Ovary (tissue), 7 donors: ENCODE measurements at regions not wholly inside any gene's neighbourhood (a gene's known extent, or its start where the extent isn't known, plus 50 kb on each side); places are given as distances from the start of the nearest gene placed in this dataset.

Source experiments
- DNase-seq, 5 donors: peaks; one replicate each; pipeline ENCODE4 v3.0.0-alpha.2; 2019 to 2020
- H3K27ac ChIP-seq, 2 donors: fragments of 200-600 bp; one replicate each; pipeline versions ENCODE4 v1.5.1 to v1.8.0; 2019 to 2022
- H3K27me3 ChIP-seq: fragments of 200-600 bp; one replicate; pipeline ENCODE4 v1.8.0; 2022
- H3K36me3 ChIP-seq: fragments of 200-600 bp; sonication (generic); one replicate; pipeline ENCODE4 v1.5.1; 2019
- H3K4me1 ChIP-seq: one replicate; pipeline ENCODE4 v1.8.1; 2013; ENCODE audit warnings: mild to moderate bottlenecking, moderate library complexity; ENCODE audit not compliant: insufficient read depth
- H3K4me3 ChIP-seq: fragments of 200-600 bp; sonication (generic); one replicate; pipeline ENCODE4 v1.5.1; 2017
- H3K9me3 ChIP-seq, 2 donors: fragments of 200-600 bp in 1 of 2; sonication (generic) in 1 of 2; one replicate each; pipeline versions ENCODE4 v1.5.1 to v1.8.1; 2013 to 2019; ENCODE audit warnings: mild to moderate bottlenecking in 1 of 2, moderate library complexity in 1 of 2
- CTCF ChIP-seq, 3 donors: fragments of 450-650 bp in 2 of 3; fragments of 200-600 bp in 1 of 3; IDR thresholded peaks; one replicate each; pipeline versions ENCODE4 v1.5.1 to v1.8.0; 2016 to 2022; ENCODE audit warnings: antibody characterized with exemption in 3 of 3, mild to moderate bottlenecking in 1 of 3
- EP300 ChIP-seq: sonication (generic); formaldehyde crosslinking; IDR thresholded peaks from one replicate; pipeline ENCODE4 v1.6.1; 2017; ENCODE audit warnings: antibody characterized with exemption
- POLR2A ChIP-seq: fragments of 450-650 bp; IDR thresholded peaks from one replicate; pipeline ENCODE4 v1.6.1; 2017; ENCODE audit warnings: antibody characterized with exemption, mild to moderate bottlenecking, moderate library complexity
- WGBS, 3 donors: extraction: QIAGEN DNeasy Blood & Tissue Kit in 1 of 3; methylation state at CpG; one replicate each; pipeline versions ENCODE4 v1.1.5 to v1.1.7; 2013 to 2017; 5-methylcytosine and 5-hydroxymethylcytosine counted together
- intact Hi-C, 4 donors: fragments of 100-400 bp; cut with DNase I; formaldehyde crosslinking; loops; one replicate each; pipeline versions ENCODE4 v1.11.0 to v1.15.1; 2022 to 2023
- donor health status: DM: no; HTN: no; CAD: no; lungs with moderate emphysema.
- donor health status: DM: no; HTN: no; CAD: no.
- donor health status: Bipolar disorder and iron deficiency.
- donor health status: DM: no; HTN: no; CAD: no.
- donor health status: DM: yes; HTN: yes; CAD: no.

- intact Hi-C loops = no loop called here
- 85 to 93% (median 88%) methylated on average over 4 of the region's 4 CpGs for WGBS, 3 donors
- Histone ChIP-seq H3K27ac (no peak overlapping the region), H3K36me3 (no peaks in the 10 kb centered on the region), H3K4me1 (no peaks in the 10 kb centered on the region), H3K27me3 (no peaks in the 10 kb centered on the region), H3K4me3 (no peak overlapping the region), H3K9me3 (no peaks in the 10 kb centered on the region)
- no peak for DNase-seq
- TF ChIP-seq EP300 = no peak
- TF ChIP-seq POLR2A = no peak
- no peak for TF ChIP-seq CTCF (IDR thresholded peaks at IDR 0.05)
Measured at GRCh38 chr6:9248133-9248532, 812.8 kb upstream of the SLC35B3 start.

GRCh38 chr6:9240861-9241260, 805.5 kb upstream of the SLC35B3 start:
- Histone ChIP-seq H3K27ac (no peak overlapping the region), H3K4me3 (no peak overlapping the region), H3K27me3 (no peaks in the 10 kb centered on the region), H3K36me3 (no peaks in the 10 kb centered on the region), H3K4me1 (no peaks in the 10 kb centered on the region), H3K9me3 (no peaks in the 10 kb centered on the region)
- intact Hi-C loops = no loop called here
- TF ChIP-seq POLR2A (no peak), CTCF (IDR thresholded peaks at IDR 0.05) (no peak), EP300 (no peak)
- WGBS, 3 donors = 87 to 97% (median 92%) methylated on average over 2 of the region's 2 CpGs
- no peak for DNase-seq

- WGBS, 3 donors = 55 to 60% (median 55%) methylated on average over 6 of the region's 6 CpGs
Measured at GRCh38 chr6:9236443-9236842, 801.1 kb upstream of the SLC35B3 start.

GRCh38 chr6:9233686-9234085, 798.3 kb upstream of the SLC35B3 start:
- no peak for DNase-seq
- intact Hi-C loops = no loop called here
- 88 to 94% (median 88%) methylated on average over 1 of the region's 1 CpG for WGBS, 3 donors
- H3K4me1 ChIP-seq = no peaks in the 10 kb centered on the region
- no peaks in the 10 kb centered on the region for H3K27me3 ChIP-seq
- H3K27ac ChIP-seq = no peak overlapping the region
- TF ChIP-seq CTCF (IDR thresholded peaks at IDR 0.05) = no peak
- TF ChIP-seq EP300 = no peak
- TF ChIP-seq POLR2A = no peak
- no peaks in the 10 kb centered on the region for H3K9me3 ChIP-seq
- H3K4me3 ChIP-seq = no peak overlapping the region
- no peaks in the 10 kb centered on the region for H3K36me3 ChIP-seq

More at GRCh38 chr6:9236443-9236842, 801.1 kb upstream of the SLC35B3 start:
- Histone ChIP-seq H3K9me3 (no peaks in the 10 kb centered on the region), H3K4me3 (no peak overlapping the region), H3K27ac (no peak overlapping the region), H3K36me3 (no peaks in the 10 kb centered on the region), H3K27me3 (no peaks in the 10 kb centered on the region), H3K4me1 (no peaks in the 10 kb centered on the region)
- intact Hi-C loops = no loop called here
- DNase-seq = no peak
- TF ChIP-seq POLR2A = no peak
- no peak for TF ChIP-seq CTCF (IDR thresholded peaks at IDR 0.05)
- no peak for TF ChIP-seq EP300

- Histone ChIP-seq H3K4me1 (no peaks in the 10 kb centered on the region), H3K9me3 (no peaks in the 10 kb centered on the region), H3K36me3 (no peaks in the 10 kb centered on the region), H3K4me3 (no peak overlapping the region), H3K27me3 (no peaks in the 10 kb centered on the region), H3K27ac (no peak overlapping the region)
- no peak for DNase-seq
- intact Hi-C loops = no loop called here
- TF ChIP-seq CTCF (IDR thresholded peaks at IDR 0.05) = no peak
- TF ChIP-seq EP300 = no peak
- TF ChIP-seq POLR2A = no peak
- WGBS, 3 donors = 13 to 22% (median 14%) methylated on average over 2 of the region's 2 CpGs
Measured at GRCh38 chr6:9233226-9233625, 797.9 kb upstream of the SLC35B3 start.
